Skin of body (tissue), 1 donor: ENCODE measurements at regions not wholly inside any gene's neighbourhood (a gene's known extent, or its start where the extent isn't known, plus 50 kb on each side); places are given as distances from the start of the nearest gene placed in this dataset.
"Not testable (repeated sequence)": the region's sequence is repeated elsewhere in the genome, so short reads cannot be mapped to it uniquely, and the experiment has no call there.

ENCODE experiments used
- DNase-seq: peaks from one replicate; lab custom pipeline; 2025; lab: John Stamatoyannopoulos, UW

GRCh38 chr21:39004634-39005501 is 178.4 kb downstream of the PSMG1 start:
- no peak for DNase-seq

GRCh38 chr21:39003982-39004633 is 179.1 kb downstream of the PSMG1 start:
- DNase-seq = peak; percentile 26

GRCh38 chr21:39001341-39001740 is 181.9 kb downstream of the PSMG1 start:
- DNase-seq = no peak

GRCh38 chr21:39000496-39000895 is 182.8 kb downstream of the PSMG1 start:
- no peak for DNase-seq

- no peak for DNase-seq
Measured at GRCh38 chr21:38999161-38999560, 184.1 kb downstream of the PSMG1 start.

- DNase-seq = not testable (repeated sequence)
Measured at GRCh38 chr21:38998281-38998680, 185.0 kb downstream of the PSMG1 start.

- not testable (repeated sequence) for DNase-seq
Measured at GRCh38 chr21:38997843-38998175, 185.4 kb downstream of the PSMG1 start.

GRCh38 chr21:38997051-38997842 is 186.0 kb downstream of the PSMG1 start:
- DNase-seq = no peak

- no peak for DNase-seq
Measured at GRCh38 chr21:38996355-38996754, 186.9 kb downstream of the PSMG1 start.

- DNase-seq = no peak
Measured at GRCh38 chr21:38995731-38996130, 187.5 kb downstream of the PSMG1 start.

GRCh38 chr21:38995071-38995669 is 188.1 kb downstream of the PSMG1 start:
- DNase-seq = no peak

GRCh38 chr21:38994042-38994441 is 188.3 kb downstream of the ETS2 start:
- peak; percentile 43 for DNase-seq

- DNase-seq = peak; percentile 95
Measured at GRCh38 chr21:38993561-38993960, 187.8 kb downstream of the ETS2 start.

GRCh38 chr21:38992737-38993136 is 187.0 kb downstream of the ETS2 start:
- peak; percentile 43 for DNase-seq

GRCh38 chr21:38990424-38990794 is 184.7 kb downstream of the ETS2 start:
- no peak for DNase-seq

GRCh38 chr21:38989745-38990423 is 184.2 kb downstream of the ETS2 start:
- DNase-seq = peak; percentile 87

GRCh38 chr21:38989379-38989744 is 183.6 kb downstream of the ETS2 start:
- no peak for DNase-seq

GRCh38 chr21:38988509-38989378 is 183.0 kb downstream of the ETS2 start:
- DNase-seq = no peak

GRCh38 chr21:38987633-38988508 is 182.1 kb downstream of the ETS2 start:
- peak; percentile 50 for DNase-seq
